IMR-90 (cell line): ENCODE measurements at regions not wholly inside any gene's neighbourhood (a gene's known extent, or its start where the extent isn't known, plus 50 kb on each side); places are given as distances from the start of the nearest gene placed in this dataset.

Source experiments
- ATAC-seq: fragments of 200-7000 bp; cut with Tn5 transposase; 2 replicates; pipeline ENCODE4 v1.9.1; 2020; ENCODE audit warnings: low read depth, mild to moderate bottlenecking, moderate library complexity
- BruUV-seq: library from RNA; stranded (reverse); fragments of 400-500 nt; replicated peaks from 2 replicates; lab custom pipeline; 2021; lab: Mats Ljungman, UMichigan
- CTCF ChIA-PET: fragments of 300-600 bp; formaldehyde crosslinking; extraction: SDS; loops from one replicate; lab custom pipeline; 2021; ENCODE audit warnings: antibody characterized with exemption; lab: Yijun Ruan, JAX
- POLR2A ChIA-PET: fragments of 300-600 bp; sonication (Branson Sonifier 250); formaldehyde crosslinking; loops from one replicate; lab custom pipeline; 2022; ENCODE audit warnings: antibody characterized with exemption; ENCODE audit not compliant: unreplicated experiment; lab: Charles Lee
- DNase-seq: peaks from one replicate; pipeline ENCODE4 v3.0.0; 2013
- H2AFZ ChIP-seq: replicated peaks from 2 replicates; pipeline ENCODE3; 2013; ENCODE audit warnings: low read length, mild to moderate bottlenecking; ENCODE audit not compliant: poor library complexity
- H2AK5ac ChIP-seq: 2 replicates; pipeline ENCODE4 v1.6.1; 2013; ENCODE audit warnings: low read depth, low read length, inconsistent platforms
- H2AK9ac ChIP-seq: replicated peaks from 2 replicates; pipeline ENCODE3; 2013; ENCODE audit warnings: mild to moderate bottlenecking, low read depth, low read length, moderate library complexity; ENCODE audit not compliant: poor library complexity
- H2BK120ac ChIP-seq: 2 replicates; pipeline ENCODE4 v1.6.1; 2013; ENCODE audit warnings: low read depth, low read length, inconsistent platforms
- H2BK15ac ChIP-seq: 3 replicates; pipeline ENCODE4 v1.6.1; 2013; ENCODE audit warnings: low read depth, low read length, inconsistent platforms
- H2BK20ac ChIP-seq: 2 replicates; pipeline ENCODE4 v1.6.1; 2013; ENCODE audit warnings: low read depth, mild to moderate bottlenecking, inconsistent platforms, low read length, moderate library complexity
- H2BK5ac ChIP-seq: 2 replicates; pipeline ENCODE4 v1.6.1; 2013; ENCODE audit warnings: mild to moderate bottlenecking, low read depth, low read length, inconsistent platforms; ENCODE audit not compliant: poor library complexity, severe bottlenecking
- H3K14ac ChIP-seq: replicated peaks from 2 replicates; pipeline ENCODE4 v1.6.1; 2013; ENCODE audit warnings: low read depth, low read length, inconsistent platforms
- H3K18ac ChIP-seq: 2 replicates; pipeline ENCODE4 v1.6.1; 2013; ENCODE audit warnings: low read depth, low read length, control low read depth
- H3K23ac ChIP-seq: 2 replicates; pipeline ENCODE4 v1.6.1; 2013; ENCODE audit warnings: low read depth, low read length, inconsistent platforms
- H3K27ac ChIP-seq: 2 replicates; pipeline ENCODE4 v1.5.1; 2013; ENCODE audit warnings: mild to moderate bottlenecking, control low read depth, low read length; ENCODE audit not compliant: insufficient read depth
- H3K27me3 ChIP-seq: 2 replicates; pipeline ENCODE4 v1.6.1; 2013; ENCODE audit warnings: low read length; ENCODE audit not compliant: control insufficient read depth, insufficient read depth
- H3K36me3 ChIP-seq: 2 replicates; pipeline ENCODE4 v1.6.1; 2013; ENCODE audit warnings: low read length, mixed read lengths; ENCODE audit not compliant: control insufficient read depth, insufficient read depth
- H3K4ac ChIP-seq: 2 replicates; pipeline ENCODE4 v1.6.1; 2013; ENCODE audit warnings: low read depth, low read length, inconsistent platforms
- H3K4me1 ChIP-seq: 2 replicates; pipeline ENCODE4 v1.6.1; 2013; ENCODE audit warnings: low read length, mixed read lengths; ENCODE audit not compliant: control insufficient read depth, insufficient read depth
- H3K4me2 ChIP-seq: 2 replicates; pipeline ENCODE4 v1.6.1; 2013; ENCODE audit warnings: low read depth, mild to moderate bottlenecking, control low read depth, low read length, moderate library complexity
- H3K4me3 ChIP-seq: 2 replicates; pipeline ENCODE4 v1.5.1; 2013; ENCODE audit warnings: low read depth, mild to moderate bottlenecking, control low read depth, low read length, moderate library complexity; ENCODE audit not compliant: insufficient read depth
- H3K56ac ChIP-seq: 2 replicates; pipeline ENCODE4 v1.6.1; 2013; ENCODE audit warnings: low read length, inconsistent platforms; ENCODE audit not compliant: insufficient read depth; ENCODE audit errors: extremely low read depth
- H3K79me1 ChIP-seq, 2 experiments: 2 replicates each; pipeline ENCODE4 v1.6.1; 2013; ENCODE audit warnings: low read length in 2 of 2, inconsistent platforms in 1 of 2, low read depth in 1 of 2
- H3K9ac ChIP-seq: 2 replicates; pipeline ENCODE4 v1.6.1; 2013; ENCODE audit warnings: low read depth, low read length, control low read depth
- H3K9me1 ChIP-seq: 2 replicates; pipeline ENCODE4 v1.6.1; 2013; ENCODE audit warnings: low read length, inconsistent platforms; ENCODE audit not compliant: insufficient read depth
- H3K9me3 ChIP-seq: 2 replicates; pipeline ENCODE4 v1.6.1; 2013; ENCODE audit warnings: low read length; ENCODE audit not compliant: control insufficient read depth, insufficient read depth
- H4K20me1 ChIP-seq: 2 replicates; pipeline ENCODE4 v1.6.1; 2013; ENCODE audit warnings: low read length, inconsistent platforms; ENCODE audit not compliant: insufficient read depth
- H4K5ac ChIP-seq: 2 replicates; pipeline ENCODE4 v1.6.1; 2013; ENCODE audit warnings: mild to moderate bottlenecking, low read depth, low read length, control low read depth
- H4K8ac ChIP-seq, 2 experiments: 2 replicates each; pipeline ENCODE4 v1.6.1; 2013; ENCODE audit warnings: low read depth in 2 of 2, low read length in 2 of 2, control low read depth in 1 of 2, inconsistent platforms in 1 of 2
- H4K91ac ChIP-seq: 2 replicates; pipeline ENCODE4 v1.6.1; 2013; ENCODE audit warnings: low read depth, low read length, inconsistent platforms; ENCODE audit not compliant: insufficient read depth
- MAFK ChIP-seq: IDR thresholded peaks from 2 replicates; pipeline ENCODE4 v1.6.1; 2012; ENCODE audit warnings: low read depth, low read length, improper control_type of control experiment
- MAZ ChIP-seq: IDR thresholded peaks from 2 replicates; pipeline ENCODE4 v1.6.1; 2012; ENCODE audit warnings: low read depth, mild to moderate bottlenecking, low read length, improper control_type of control experiment, moderate library complexity, borderline replicate concordance
- MXI1 ChIP-seq: IDR thresholded peaks from 2 replicates; pipeline ENCODE4 v1.6.1; 2012; ENCODE audit warnings: low read depth, mild to moderate bottlenecking, low read length, moderate library complexity, borderline replicate concordance
- RCOR1 ChIP-seq: IDR thresholded peaks from 2 replicates; pipeline ENCODE4 v1.6.1; 2012; ENCODE audit warnings: mild to moderate bottlenecking, low read length, improper control_type of control experiment; ENCODE audit not compliant: insufficient replicate concordance
- SMC3 ChIP-seq: fragments of 150-350 bp; IDR thresholded peaks from 2 replicates; pipeline ENCODE4 v1.6.1; 2016; ENCODE audit warnings: low read depth, mild to moderate bottlenecking, antibody characterized with exemption, low read length, moderate library complexity
- WGBS, 2 experiments: methylation state at CpG; one replicate each; pipeline versions ENCODE4 v1.1.5 to v1.1.7; 2013; ENCODE audit warnings: missing lambda C conversion rate in 2 of 2; ENCODE audit not compliant: insufficient read length in 1 of 2; ENCODE audit errors: extremely low coverage in 2 of 2; 5-methylcytosine and 5-hydroxymethylcytosine counted together
- dilution Hi-C: fragments of 300-500 bp; cut with HindIII; formaldehyde crosslinking; loops from one replicate; pipeline ENCODE4 v1.14.3; 2018; ENCODE audit warnings: low sequenced_read_pairs; ENCODE audit not compliant: unreplicated experiment
- in situ Hi-C: fragments of 300-500 bp; cut with MboI; formaldehyde crosslinking; loops from 3 replicates; pipeline ENCODE4 v1.14.3; 2019; ENCODE audit warnings: low sequenced_read_pairs, inconsistent platforms, mixed read lengths
- intact Hi-C: fragments of 100-400 bp; cut with micrococcal nuclease; formaldehyde crosslinking; loops from 2 replicates; pipeline ENCODE4 v1.10.0; 2022
- TF ChIP-seq, protein P1 (sequence below): fragments of 150-350 bp; IDR thresholded peaks from 2 replicates; pipeline ENCODE4 v1.6.1; 2016; ENCODE audit warnings: low read depth, mild to moderate bottlenecking, low read length, moderate library complexity, borderline replicate concordance
- TF ChIP-seq, protein P2 (sequence below): fragments of 150-350 bp; IDR thresholded peaks from 2 replicates; pipeline ENCODE4 v1.6.1; 2017; ENCODE audit warnings: mild to moderate bottlenecking, antibody characterized with exemption, low read length, low read depth

DNA sequence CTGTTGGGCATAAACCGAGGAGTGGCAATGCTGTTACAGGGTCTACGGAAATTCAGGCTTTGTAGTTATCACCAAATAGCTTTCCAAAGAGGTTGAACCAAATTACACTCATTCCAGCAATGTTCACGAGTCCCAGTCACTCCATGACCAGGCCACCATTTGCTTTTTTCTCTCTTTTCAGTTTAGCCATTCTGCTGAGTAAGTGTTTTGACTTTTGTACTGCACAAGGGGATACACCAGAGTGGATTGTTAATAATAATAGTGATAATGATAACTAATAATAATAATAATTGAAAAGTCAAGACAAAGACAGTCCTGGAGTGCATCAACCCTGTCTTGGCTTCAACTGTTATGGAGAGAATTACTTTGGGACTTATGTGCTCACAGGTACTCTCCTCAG lies 343.5 kb downstream of the AACS start:
- Histone ChIP-seq H4K8ac (no peak overlapping the region), H3K56ac (no peak overlapping the region), H3K18ac (no peak overlapping the region), H3K27ac (no peak overlapping the region), H3K79me1 (no peaks in the 10 kb centered on the region), H4K91ac (no peak overlapping the region), H3K9ac (no peak overlapping the region), H3K23ac (no peak overlapping the region), H2AK5ac (no peak overlapping the region), H3K9me3 (peaks cover 20% of the 10 kb centered on the region), H2BK5ac (no peak overlapping the region), H3K14ac (no peak overlapping the region), H3K36me3 (no peaks in the 10 kb centered on the region), H2BK120ac (no peak overlapping the region), H2BK20ac (no peak overlapping the region), H3K4me2 (no peak overlapping the region), H3K27me3 (no peaks in the 10 kb centered on the region), H3K4me3 (no peak overlapping the region), H3K4me1 (no peaks in the 10 kb centered on the region), H2AFZ (no peak overlapping the region), H2AK9ac (no peak overlapping the region), H2BK15ac (no peak overlapping the region), H4K20me1 (no peaks in the 10 kb centered on the region), H4K5ac (no peak overlapping the region), H3K4ac (no peak overlapping the region), H3K9me1 (no peaks in the 10 kb centered on the region)
- ATAC-seq (no peak), DNase-seq (no peak)
- POLR2A ChIA-PET = no interaction called here
- dilution Hi-C loops (no loop called here), in situ Hi-C loops (loop anchor here (25.0 kb wide), 1 partner anchor 221 kb away; the partner anchor contains the start of gene TMEM132B), intact Hi-C loops (no loop called here)
- TF ChIP-seq MAZ (no peak), SMC3 (no peak), MXI1 (no peak), RCOR1 (no peak), MAFK (peak; percentile 60)
- TF ChIP-seq, protein P1, sequence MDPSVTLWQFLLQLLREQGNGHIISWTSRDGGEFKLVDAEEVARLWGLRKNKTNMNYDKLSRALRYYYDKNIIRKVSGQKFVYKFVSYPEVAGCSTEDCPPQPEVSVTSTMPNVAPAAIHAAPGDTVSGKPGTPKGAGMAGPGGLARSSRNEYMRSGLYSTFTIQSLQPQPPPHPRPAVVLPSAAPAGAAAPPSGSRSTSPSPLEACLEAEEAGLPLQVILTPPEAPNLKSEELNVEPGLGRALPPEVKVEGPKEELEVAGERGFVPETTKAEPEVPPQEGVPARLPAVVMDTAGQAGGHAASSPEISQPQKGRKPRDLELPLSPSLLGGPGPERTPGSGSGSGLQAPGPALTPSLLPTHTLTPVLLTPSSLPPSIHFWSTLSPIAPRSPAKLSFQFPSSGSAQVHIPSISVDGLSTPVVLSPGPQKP = no peak
- TF ChIP-seq, protein P2, sequence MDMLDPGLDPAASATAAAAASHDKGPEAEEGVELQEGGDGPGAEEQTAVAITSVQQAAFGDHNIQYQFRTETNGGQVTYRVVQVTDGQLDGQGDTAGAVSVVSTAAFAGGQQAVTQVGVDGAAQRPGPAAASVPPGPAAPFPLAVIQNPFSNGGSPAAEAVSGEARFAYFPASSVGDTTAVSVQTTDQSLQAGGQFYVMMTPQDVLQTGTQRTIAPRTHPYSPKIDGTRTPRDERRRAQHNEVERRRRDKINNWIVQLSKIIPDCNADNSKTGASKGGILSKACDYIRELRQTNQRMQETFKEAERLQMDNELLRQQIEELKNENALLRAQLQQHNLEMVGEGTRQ = no peak
- no CpG with 5 or more reads among the region's 3 CpGs for WGBS, 2 experiments
- no TSS peak for BruUV-seq
- CTCF ChIA-PET = no interaction called here
